HepG2 (cell line): ENCODE measurements at regions not wholly inside any gene's neighbourhood (a gene's known extent, or its start where the extent isn't known, plus 50 kb on each side); places are given as distances from the start of the nearest gene placed in this dataset.

ENCODE experiments used
- ATAC-seq: fragments of 200-7000 bp; cut with Tn5 transposase; 3 replicates; pipeline ENCODE4 v1.9.1; 2020; ENCODE audit warnings: mild to moderate bottlenecking, moderate library complexity
- BruUV-seq: library from RNA; stranded (reverse); fragments of 400-500 nt; replicated peaks from 2 replicates; lab custom pipeline; 2021; lab: Mats Ljungman, UMichigan
- CTCF ChIA-PET: fragments of 300-600 bp; formaldehyde crosslinking; extraction: SDS; loops from one replicate; lab custom pipeline; 2021; ENCODE audit warnings: low total read pairs, inconsistent platforms, low intra/inter-chr PET ratio; lab: Yijun Ruan, JAX
- POLR2A ChIA-PET: fragments of 350-600 bp; sonication (Branson Sonifier 250); formaldehyde crosslinking; loops from one replicate; lab custom pipeline; 2020; ENCODE audit warnings: antibody characterized with exemption, inconsistent platforms; lab: Yijun Ruan, JAX
- DNase-seq: peaks from one replicate; pipeline ENCODE4 v3.0.0-alpha.2; 2015; ENCODE audit warnings: low spot score
- FAIRE-seq: peaks from 3 replicates; lab custom pipeline; 2011; peaks lifted over from hg19 to GRCh38; lab: Jason Lieb, UNC
- H2AFZ ChIP-seq: one replicate; pipeline ENCODE4 v1.6.1; 2011; ENCODE audit warnings: low read length, inconsistent platforms
- H3K27ac ChIP-seq: fragments of 300-600 bp; 3 replicates; pipeline ENCODE4 v1.8.0; 2011; ENCODE audit warnings: mixed run types, mild to moderate bottlenecking, mixed read lengths, low read length, inconsistent platforms; ENCODE audit not compliant: insufficient read depth; ENCODE audit errors: extremely low read length
- H3K27me3 ChIP-seq, 2 experiments: fragments of 200-600 bp in 1 of 2; 2 replicates in 1 of 2; 3 replicates in 1 of 2; pipeline versions ENCODE4 v1.6.0 to v1.8.0; 2011; ENCODE audit warnings: low read length in 2 of 2, mild to moderate bottlenecking in 2 of 2, moderate library complexity in 2 of 2, inconsistent platforms in 1 of 2; ENCODE audit not compliant: insufficient read depth in 2 of 2, control insufficient read depth in 1 of 2
- H3K36me3 ChIP-seq, 2 experiments: fragments of 200-600 bp in 1 of 2; replicated peaks in 1 of 2; 2 replicates in 1 of 2; 3 replicates in 1 of 2; pipeline versions ENCODE4 v1.5.1 to v1.8.0; 2011; ENCODE audit warnings: low read length in 2 of 2, inconsistent platforms in 1 of 2; ENCODE audit not compliant: insufficient read depth in 2 of 2, control insufficient read depth in 1 of 2
- H3K4me1 ChIP-seq: 2 replicates; pipeline ENCODE4 v1.5.1; 2012; ENCODE audit warnings: low read length, inconsistent platforms; ENCODE audit not compliant: insufficient read depth
- H3K4me2 ChIP-seq: 2 replicates; pipeline ENCODE4 v1.6.0; 2011; ENCODE audit warnings: low read depth, low read length, inconsistent platforms
- H3K4me3 ChIP-seq, 3 experiments: fragments of 200-600 bp in 1 of 3; sonication (generic), shearing (Covaris generic) in 1 of 3; replicated peaks in 1 of 3; 2 replicates each; pipeline ENCODE4 v1.5.1; 2011 to 2016; ENCODE audit warnings: low read length in 3 of 3, inconsistent platforms in 2 of 3, low read depth in 2 of 3, mild to moderate bottlenecking in 2 of 3, control low read depth in 1 of 3, mixed read lengths in 1 of 3; ENCODE audit not compliant: insufficient read depth in 1 of 3
- H3K79me2 ChIP-seq: one replicate; pipeline ENCODE4 v1.6.1; 2011; ENCODE audit warnings: low read length, inconsistent platforms; ENCODE audit not compliant: insufficient read depth
- H3K9ac ChIP-seq: 2 replicates; pipeline ENCODE4 v1.6.0; 2011; ENCODE audit warnings: mild to moderate bottlenecking, low read depth, low read length, inconsistent platforms; ENCODE audit not compliant: insufficient read depth
- H3K9me3 ChIP-seq: 2 replicates; pipeline ENCODE4 v1.5.1; 2012; ENCODE audit warnings: mild to moderate bottlenecking, low read length
- H4K20me1 ChIP-seq: 2 replicates; pipeline ENCODE4 v1.6.0; 2011; ENCODE audit warnings: inconsistent platforms, mild to moderate bottlenecking, low read length, moderate library complexity; ENCODE audit not compliant: insufficient read depth
- ELK4 ChIP-seq: sonication (generic); formaldehyde crosslinking; IDR thresholded peaks from 2 replicates; pipeline ENCODE4 v1.9.0; 2021; ENCODE audit warnings: missing genetic modification reagents, borderline replicate concordance
- HNRNPH1 ChIP-seq: fragments of 200-400 bp; formaldehyde crosslinking; optimal IDR thresholded peaks from 2 replicates; pipeline ENCODE3; 2017; ENCODE audit warnings: mild to moderate bottlenecking, low read depth, low read length
- LRRFIP1 ChIP-seq: sonication (generic); formaldehyde crosslinking; conservative IDR thresholded peaks from 2 replicates; pipeline ENCODE4 v1.4.0; 2020; ENCODE audit warnings: missing genetic modification reagents
- MAFF ChIP-seq: IDR thresholded peaks from 2 replicates; pipeline ENCODE4 v1.6.1; 2011; ENCODE audit warnings: low read depth, low read length, improper control_type of control experiment
- MAFK ChIP-seq, 2 experiments: IDR thresholded peaks in 1 of 2; conservative IDR thresholded peaks in 1 of 2; 2 replicates each; pipeline ENCODE4 v1.6.1; 2011; ENCODE audit warnings: improper control_type of control experiment in 2 of 2, low read length in 2 of 2
- RARA ChIP-seq: IDR thresholded peaks from 2 replicates; pipeline ENCODE4 v1.6.1; 2016; ENCODE audit warnings: missing genetic modification reagents, missing compliant biosample characterization
- ZBED4 ChIP-seq: sonication (generic); formaldehyde crosslinking; IDR thresholded peaks from 2 replicates; pipeline ENCODE4 v1.4.0; 2020; ENCODE audit warnings: missing genetic modification reagents, borderline replicate concordance
- ZFX ChIP-seq: sonication (generic); formaldehyde crosslinking; IDR thresholded peaks from 2 replicates; pipeline ENCODE4 v1.4.0; 2020; ENCODE audit warnings: mild to moderate bottlenecking, low read depth, missing genetic modification reagents, moderate library complexity
- ZNF431 ChIP-seq: sonication (generic); formaldehyde crosslinking; IDR thresholded peaks from 2 replicates; pipeline ENCODE4 v1.9.0; 2022; ENCODE audit warnings: missing genetic modification reagents, low read depth, mild to moderate bottlenecking, borderline replicate concordance
- ZNF468 ChIP-seq: sonication (generic); formaldehyde crosslinking; IDR thresholded peaks from 2 replicates; pipeline ENCODE4 v1.8.0; 2022; ENCODE audit warnings: mild to moderate bottlenecking, moderate library complexity, missing genetic modification reagents
- ZNF556 ChIP-seq: sonication (generic); formaldehyde crosslinking; IDR thresholded peaks from 2 replicates; pipeline ENCODE4 v1.4.0; 2020; ENCODE audit warnings: mild to moderate bottlenecking, missing genetic modification reagents, borderline replicate concordance
- ZNF567 ChIP-seq: sonication (generic); formaldehyde crosslinking; IDR thresholded peaks from 2 replicates; pipeline ENCODE4 v1.8.1; 2023; ENCODE audit warnings: mild to moderate bottlenecking, missing genetic modification reagents, borderline replicate concordance
- ZNF574 ChIP-seq: sonication (generic); formaldehyde crosslinking; IDR thresholded peaks from 2 replicates; pipeline ENCODE4 v1.4.0; 2020; ENCODE audit warnings: missing genetic modification reagents
- ZNF850 ChIP-seq: sonication (generic); formaldehyde crosslinking; conservative IDR thresholded peaks from 2 replicates; pipeline ENCODE4 v1.9.0; 2021; ENCODE audit warnings: mild to moderate bottlenecking, missing genetic modification reagents
- ZSCAN12 ChIP-seq: sonication (generic); formaldehyde crosslinking; IDR thresholded peaks from 2 replicates; pipeline ENCODE4 v1.9.0; 2021; ENCODE audit warnings: mild to moderate bottlenecking, missing genetic modification reagents
- in situ Hi-C: cut with HindIII; loops from 2 replicates; pipeline ENCODE4 v1.10.0; 2017; ENCODE audit warnings: low pct_unique_long_range_greater_than_20kb; ENCODE audit not compliant: extremely low pct_ligation_motif_present
- intact Hi-C: fragments of 100-400 bp; cut with micrococcal nuclease; formaldehyde crosslinking; loops from one replicate; pipeline ENCODE4 v1.10.0; 2022; ENCODE audit not compliant: unreplicated experiment

GRCh38 chr5:30398423-30398822 lies 795.1 kb upstream of the CDH6 start:
- intact Hi-C loops (no loop called here), in situ Hi-C loops (no loop called here)
- POLR2A ChIA-PET: no interaction called here
- Histone ChIP-seq H3K4me1 (no peaks in the 10 kb centered on the region), H3K4me3 (no peak overlapping the region), H3K27me3 (no peaks in the 10 kb centered on the region), H4K20me1 (no peaks in the 10 kb centered on the region), H3K9ac (no peak overlapping the region), H2AFZ (no peak overlapping the region), H3K79me2 (no peaks in the 10 kb centered on the region), H3K36me3 (no peaks in the 10 kb centered on the region), H3K4me2 (no peak overlapping the region), H3K27ac (no peak overlapping the region), H3K9me3 (no peaks in the 10 kb centered on the region)
- FAIRE-seq (no peak), DNase-seq (no peak), ATAC-seq (no peak)
- BruUV-seq: no TSS peak
- TF ChIP-seq RARA (CRISPR knock-in tag): no peak
- no peak for TF ChIP-seq ZNF431 (CRISPR knock-in tag)
- TF ChIP-seq ZNF574 (CRISPR knock-in tag): no peak
- no peak for TF ChIP-seq ZNF468
- no peak for TF ChIP-seq ZNF567 (CRISPR knock-in tag)
- no peak for TF ChIP-seq ZNF850 (CRISPR knock-in tag)
- TF ChIP-seq ZSCAN12: no peak
- TF ChIP-seq HNRNPH1: no peak
- no peak for TF ChIP-seq ZBED4 (CRISPR knock-in tag)
- peak; percentile 19 to 79; a peak in 2 of 4 replicates for TF ChIP-seq MAFK (conservative IDR thresholded peaks at IDR 0.05 in 1 of 2, IDR thresholded peaks at IDR 0.05 in 1 of 2; ENCODE audit: low read length in 2 of 2)
- peak; percentile 57 for TF ChIP-seq MAFF
- TF ChIP-seq ZFX (CRISPR knock-in tag): no peak
- TF ChIP-seq ELK4 (CRISPR knock-in tag): no peak
- no peak for TF ChIP-seq ZNF556
- no peak for TF ChIP-seq LRRFIP1
- CTCF ChIA-PET: no interaction called here
